ENCODE measurements at regions not wholly inside any gene's neighbourhood (a gene's known extent, or its start where the extent isn't known, plus 50 kb on each side); places are given as distances from the start of the nearest gene placed in this dataset.

DNA sequence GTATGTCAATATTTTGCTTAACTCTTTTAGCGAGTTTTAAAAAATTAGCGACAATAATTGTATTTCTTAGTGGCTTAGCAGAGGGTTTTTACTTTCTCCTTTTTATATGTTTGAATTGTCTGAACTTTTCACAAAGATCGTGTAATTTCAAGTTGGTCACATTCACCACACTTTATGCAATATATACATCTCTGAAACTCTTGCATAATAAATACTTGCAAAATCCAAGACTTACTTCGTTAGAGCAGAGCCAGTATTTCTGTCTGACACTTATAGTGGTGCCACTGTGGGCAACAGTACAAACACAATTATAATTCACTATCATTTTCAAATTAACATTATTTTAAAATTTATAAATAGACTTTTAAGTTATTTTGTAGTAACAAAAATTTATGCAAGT lies 62.0 kb downstream of the SUCNR1 start:
- no peak for DNase-seq (ENCODE audit: low read depth, low spot score)

- no peak for DNase-seq (ENCODE audit: low read depth, low spot score)
Observed at GRCh38 chr3:151940481-151940880, 67.0 kb downstream of the SUCNR1 start.

GRCh38 chr3:151943539-151943938 lies 70.1 kb downstream of the SUCNR1 start:
- no peak for DNase-seq (ENCODE audit: low read depth, low spot score)

GRCh38 chr3:151944356-151944755 lies 70.9 kb downstream of the SUCNR1 start:
- no peak for DNase-seq (ENCODE audit: low read depth, low spot score)

DNA sequence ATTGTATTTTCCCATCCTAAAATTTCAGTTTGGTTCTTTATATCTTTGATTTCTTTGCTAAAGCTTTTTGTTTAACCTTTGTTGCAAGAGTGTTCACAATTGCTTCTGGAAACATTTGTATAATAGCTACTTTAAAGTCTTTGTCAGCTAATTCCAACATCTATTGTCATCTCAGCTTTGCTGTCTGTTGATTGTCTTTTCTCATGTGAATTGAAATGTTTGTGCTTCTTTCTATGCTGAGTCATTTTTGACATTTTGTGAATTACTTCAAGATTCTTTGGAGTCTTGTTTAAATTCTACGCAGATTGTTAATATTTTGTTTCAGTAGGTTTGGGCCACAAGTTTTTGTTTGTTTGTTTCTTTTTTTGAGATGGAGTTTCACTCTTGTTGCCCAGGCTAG lies 73.2 kb downstream of the SUCNR1 start:
- DNase-seq (ENCODE audit: low read depth, low spot score): no peak

DNA sequence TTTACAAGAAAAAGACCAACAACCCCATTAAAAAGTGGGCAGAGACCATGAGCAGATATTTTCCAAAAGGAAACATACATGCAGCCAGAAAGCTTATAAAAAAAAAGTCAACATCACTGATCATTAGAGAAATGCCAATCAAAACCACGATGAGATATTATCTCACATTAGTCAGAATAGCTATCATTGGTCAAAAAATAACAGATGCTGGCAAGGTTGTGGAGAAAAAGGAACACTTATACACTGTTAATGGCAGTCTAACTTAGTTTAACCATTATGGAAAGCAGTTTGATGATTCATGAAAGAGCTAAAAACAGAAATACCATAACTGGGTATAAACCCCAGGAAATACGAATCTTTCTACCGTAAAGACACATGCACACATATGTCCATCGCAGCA lies 76.3 kb downstream of the SUCNR1 start:
- no peak for DNase-seq (ENCODE audit: low read depth, low spot score)

DNA sequence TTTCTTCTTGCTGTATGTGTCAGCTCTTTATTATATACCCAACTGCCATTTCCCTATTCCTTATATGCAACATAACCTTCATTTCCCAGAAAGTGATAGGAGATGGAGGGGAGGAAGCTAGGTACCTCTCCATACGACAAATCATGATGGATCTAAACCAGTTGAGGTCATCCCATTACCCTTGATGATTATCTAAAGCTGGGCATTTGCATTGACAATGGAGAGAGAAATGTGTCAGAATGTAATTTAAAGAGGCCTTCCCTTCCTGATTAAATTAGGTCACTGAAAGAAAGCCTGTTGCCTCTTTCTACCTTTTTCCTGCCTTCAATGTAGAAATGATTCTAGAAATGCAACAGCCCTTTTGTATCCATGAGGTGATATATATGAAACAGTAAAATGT lies 81.9 kb downstream of the SUCNR1 start:
- DNase-seq (ENCODE audit: low read depth, low spot score): no peak

- no peak for DNase-seq (ENCODE audit: low read depth, low spot score)
Observed at GRCh38 chr3:151960961-151961580, 87.6 kb downstream of the SUCNR1 start.

DNA sequence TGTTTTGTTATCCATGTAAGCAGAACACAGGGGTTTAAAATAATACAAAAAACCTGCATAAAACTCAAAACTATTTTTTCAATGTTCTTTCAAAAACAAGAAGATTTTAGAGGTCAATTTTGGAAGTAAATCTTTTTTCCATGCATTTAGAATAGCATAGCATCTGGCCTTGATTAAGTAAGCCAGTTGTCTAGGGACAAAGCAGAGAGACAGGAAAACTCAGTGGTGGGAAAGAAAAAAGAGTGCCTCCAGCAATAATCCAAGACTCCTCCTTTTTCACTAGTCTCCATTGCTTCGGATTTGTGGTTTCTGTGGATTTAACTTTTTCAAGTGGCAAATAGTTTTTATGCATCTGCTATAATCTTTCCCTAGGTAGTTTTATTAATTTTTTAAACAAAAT lies 88.9 kb downstream of the SUCNR1 start:
- no peak for DNase-seq (ENCODE audit: low read depth, low spot score)

GRCh38 chr3:151962912-151963311 lies 89.5 kb downstream of the SUCNR1 start:
- no peak for DNase-seq (ENCODE audit: low read depth, low spot score)

DNA sequence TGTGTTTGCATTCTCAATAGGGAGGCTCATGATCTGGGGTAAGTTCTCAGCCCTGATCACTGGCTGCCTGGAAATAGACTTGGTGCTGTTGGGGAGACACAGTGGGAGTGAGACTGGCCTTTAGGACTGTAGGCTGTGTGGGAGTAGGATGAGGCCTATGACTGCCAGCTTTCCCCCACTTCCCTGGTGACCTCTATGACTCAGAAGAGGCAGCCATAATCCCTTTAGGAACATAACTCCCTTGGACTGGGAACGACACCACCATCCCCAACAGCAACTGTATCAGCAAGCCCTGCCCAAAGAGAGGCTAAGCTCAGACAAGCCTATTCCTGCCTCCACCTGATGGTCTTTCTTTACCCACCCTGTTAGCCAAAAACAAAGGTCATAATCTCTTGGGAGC lies 91.3 kb downstream of the SUCNR1 start:
- no peak for DNase-seq (ENCODE audit: low read depth, low spot score)

DNA sequence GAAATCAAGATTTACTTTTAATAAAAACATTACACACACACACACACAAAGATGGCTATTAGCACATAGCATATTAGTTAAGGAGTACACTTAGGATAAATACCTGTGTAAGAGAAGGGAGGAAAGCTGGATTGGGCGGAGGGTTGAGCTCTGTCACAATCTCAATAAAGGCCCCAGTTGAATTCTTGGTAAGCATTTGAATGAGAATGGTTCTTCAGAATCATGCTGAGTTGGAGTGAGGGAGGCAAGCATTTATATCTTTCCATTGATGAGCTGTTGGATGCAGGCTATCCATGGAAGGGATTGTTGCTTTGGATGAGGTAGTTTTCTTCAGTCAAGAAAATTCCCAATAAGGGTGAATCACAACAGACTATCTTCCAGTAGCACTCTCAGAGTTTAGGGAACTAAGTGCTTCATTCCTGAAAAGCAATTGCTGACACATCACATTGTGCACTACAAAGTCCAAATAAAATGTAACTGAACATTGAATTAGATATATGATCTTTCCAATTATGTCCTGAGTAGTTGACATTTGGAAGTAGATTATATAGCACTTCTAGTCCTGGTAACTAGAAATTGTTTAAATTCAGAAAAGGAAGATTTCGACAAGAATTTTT lies 95.7 kb downstream of the SUCNR1 start:
- DNase-seq (ENCODE audit: low read depth, low spot score): peak; percentile 4

DNA sequence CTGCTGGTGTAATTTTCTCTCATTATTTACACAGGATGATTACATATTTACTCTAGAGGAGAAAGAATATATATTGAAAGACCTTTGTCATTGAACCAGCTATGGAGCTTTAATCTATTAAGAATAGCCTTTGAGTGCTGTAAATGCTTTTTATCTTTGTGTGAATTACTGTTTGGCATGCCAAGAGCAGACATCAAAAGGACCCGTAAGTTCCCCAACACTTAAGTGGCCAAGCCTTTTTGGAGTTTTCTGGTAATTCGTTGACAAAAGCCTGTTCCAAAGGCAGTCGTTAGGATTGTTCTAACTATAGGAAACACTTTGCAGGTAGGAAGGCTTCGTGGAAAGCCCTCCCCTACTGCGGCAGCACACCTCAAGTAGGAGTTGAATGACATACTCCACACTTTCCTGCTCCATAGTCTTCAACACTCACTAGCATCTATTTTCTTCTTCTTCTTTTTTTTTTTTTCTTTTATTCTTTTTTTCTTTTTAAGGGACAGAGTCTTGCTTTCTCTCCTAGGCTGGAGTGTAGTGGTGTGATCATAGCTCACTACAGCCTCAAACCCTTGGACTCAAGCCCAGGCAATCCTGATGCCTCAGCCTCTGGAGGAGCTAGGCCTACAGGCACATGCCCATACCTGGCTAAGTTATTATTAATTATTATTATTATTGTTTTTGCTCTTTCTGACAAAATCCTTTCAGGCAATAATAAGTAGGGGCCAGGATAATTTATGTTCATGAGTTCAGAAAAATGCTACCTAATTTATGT lies 98.6 kb downstream of the SUCNR1 start:
- peak; percentile 10 for DNase-seq (ENCODE audit: low read depth, low spot score)

GRCh38 chr3:151974067-151974466 lies 100.6 kb downstream of the SUCNR1 start:
- no peak for DNase-seq (ENCODE audit: low read depth, low spot score)

DNA sequence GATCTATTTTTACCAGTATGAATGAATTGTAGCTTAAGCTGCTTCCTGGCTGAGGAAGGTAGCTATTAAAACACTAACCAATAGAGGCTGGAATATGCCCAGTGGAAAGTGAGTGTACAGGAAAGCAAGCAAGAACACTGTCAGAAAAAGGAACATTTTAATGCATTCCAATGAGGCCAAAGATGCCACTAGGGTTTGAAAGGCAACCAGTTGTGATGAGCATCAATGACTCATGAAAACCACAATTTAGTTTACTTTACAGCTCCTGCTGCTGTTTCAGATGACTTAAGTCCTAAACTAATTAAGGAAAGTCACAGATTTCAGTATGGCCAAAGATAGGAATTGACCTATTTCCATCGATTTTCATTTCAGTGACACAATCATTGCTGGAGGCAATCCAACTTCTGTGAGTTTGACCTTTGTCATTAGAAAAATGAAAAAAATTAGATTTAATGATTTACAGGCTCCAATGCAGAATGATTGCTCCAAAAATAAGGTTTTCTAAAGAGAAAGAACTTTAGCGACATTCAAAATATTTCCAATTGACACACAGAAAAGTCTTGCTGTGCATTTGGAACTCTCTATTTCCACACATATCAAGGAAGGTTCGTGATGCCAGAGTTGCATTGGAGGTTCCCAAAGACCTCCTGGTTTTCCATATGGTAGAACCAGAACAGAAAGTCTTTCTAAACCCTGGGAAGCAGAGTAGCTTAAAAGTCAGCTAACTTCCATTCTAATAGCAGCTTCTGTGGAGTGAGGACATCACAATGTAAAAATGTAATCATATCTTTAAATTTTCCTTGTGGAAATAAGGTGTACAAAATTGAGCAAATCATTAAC lies 103.0 kb downstream of the SUCNR1 start:
- DNase-seq (ENCODE audit: low read depth, low spot score): no peak

DNA sequence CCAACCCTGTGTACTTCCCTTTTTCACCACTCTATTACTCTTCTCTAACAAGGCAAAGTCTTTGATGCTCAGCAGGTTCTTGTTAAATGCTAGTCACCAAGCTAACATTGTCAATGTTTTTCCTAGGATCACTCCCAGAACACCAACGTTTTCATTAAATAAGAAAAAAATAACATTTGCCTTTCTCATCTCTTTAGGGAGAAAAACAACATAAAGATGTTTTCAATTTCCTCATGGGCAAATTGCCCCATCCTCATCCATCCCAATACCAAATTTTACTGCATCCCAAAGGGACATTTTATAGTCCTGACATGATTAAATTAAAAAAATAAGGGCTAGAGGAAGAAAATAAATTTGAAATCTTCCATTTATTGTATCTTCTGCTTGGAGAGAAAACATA lies 106.5 kb downstream of the SUCNR1 start:
- no peak for DNase-seq (ENCODE audit: low read depth, low spot score)

DNA sequence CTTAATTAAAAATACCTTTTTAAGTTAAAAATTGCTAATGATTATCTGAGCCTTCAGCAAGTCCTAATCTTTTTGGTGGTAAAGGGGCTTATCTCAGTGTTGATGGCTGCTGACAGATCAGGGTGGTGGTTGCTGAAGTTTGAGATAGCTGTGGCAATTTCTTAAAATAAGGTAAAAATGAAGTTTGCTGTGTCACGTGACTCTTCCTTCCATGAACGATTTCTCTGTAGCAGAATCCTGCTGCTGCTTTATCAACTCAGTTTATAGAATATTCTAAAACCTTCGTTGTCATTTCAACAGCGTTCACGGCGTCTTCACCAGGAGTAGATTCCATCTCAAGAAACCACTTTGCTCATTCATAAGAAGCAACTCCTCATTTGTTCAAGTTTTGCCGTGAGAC lies 110.1 kb downstream of the SUCNR1 start:
- DNase-seq (ENCODE audit: low read depth, low spot score): no peak

DNA sequence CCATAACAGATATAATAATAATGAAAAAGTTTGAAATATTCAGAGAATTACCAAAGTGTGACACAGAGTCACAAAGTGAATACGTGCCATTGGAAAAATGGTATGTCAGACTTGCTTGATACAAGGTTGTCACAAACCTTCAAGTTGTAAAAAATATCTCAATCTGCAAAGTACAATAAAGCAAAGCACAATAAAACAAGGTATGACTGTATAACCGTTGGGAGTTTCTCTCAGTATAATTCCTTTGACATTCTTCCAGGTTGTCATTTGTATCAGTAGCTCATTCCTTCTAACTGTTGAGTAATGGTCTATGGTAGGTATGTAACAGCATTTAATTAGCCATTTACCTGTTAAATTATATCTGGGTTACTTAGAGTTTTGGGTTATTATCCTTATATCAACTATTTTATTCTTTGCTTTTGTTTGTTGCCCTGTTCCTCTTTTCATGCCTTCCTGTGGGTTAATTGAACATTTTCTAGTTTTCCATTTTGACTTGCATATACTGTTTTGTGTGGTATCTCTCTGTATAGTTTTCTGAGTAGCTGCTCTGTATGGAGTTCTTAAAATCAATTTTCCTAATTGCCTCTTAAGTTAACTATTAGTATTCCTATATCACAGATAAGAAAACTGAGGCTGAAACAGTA lies 112.5 kb downstream of the SUCNR1 start:
- no peak for DNase-seq (ENCODE audit: low read depth, low spot score)

DNA sequence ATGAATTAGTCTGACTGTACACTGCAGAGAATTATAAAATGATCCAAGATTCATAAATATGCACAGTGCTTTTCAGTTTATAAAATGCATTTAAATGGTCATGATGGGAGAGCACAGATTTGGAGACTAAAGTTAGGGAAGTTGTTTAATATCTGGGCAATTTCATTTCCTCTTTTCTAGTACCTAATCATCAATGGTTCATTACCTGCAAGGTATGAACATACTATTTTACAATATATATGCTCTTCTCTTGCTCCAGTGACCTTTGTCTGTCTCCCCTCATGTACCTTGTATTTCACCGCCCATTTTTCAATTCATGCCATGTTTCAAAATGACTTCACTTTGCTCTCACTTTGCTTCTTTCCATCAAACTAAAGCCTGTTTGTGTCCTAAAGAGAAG lies 114.5 kb downstream of the SUCNR1 start:
- DNase-seq (ENCODE audit: low read depth, low spot score): no peak

- no peak for DNase-seq (ENCODE audit: low read depth, low spot score)
Observed at GRCh38 chr3:151989621-151990020, 116.2 kb downstream of the SUCNR1 start.

GRCh38 chr3:151990696-151991376 lies 117.4 kb downstream of the SUCNR1 start:
- DNase-seq (ENCODE audit: low read depth, low spot score): no peak

All from ELF-1 (cell line).